ENCODE measurements at regions not wholly inside any gene's neighbourhood (a gene's known extent, or its start where the extent isn't known, plus 50 kb on each side); places are given as distances from the start of the nearest gene placed in this dataset.

GRCh38 chr3:76824658-76825240 is 215.2 kb upstream of the ROBO2 start:
- TF ChIP-seq, protein P1, sequence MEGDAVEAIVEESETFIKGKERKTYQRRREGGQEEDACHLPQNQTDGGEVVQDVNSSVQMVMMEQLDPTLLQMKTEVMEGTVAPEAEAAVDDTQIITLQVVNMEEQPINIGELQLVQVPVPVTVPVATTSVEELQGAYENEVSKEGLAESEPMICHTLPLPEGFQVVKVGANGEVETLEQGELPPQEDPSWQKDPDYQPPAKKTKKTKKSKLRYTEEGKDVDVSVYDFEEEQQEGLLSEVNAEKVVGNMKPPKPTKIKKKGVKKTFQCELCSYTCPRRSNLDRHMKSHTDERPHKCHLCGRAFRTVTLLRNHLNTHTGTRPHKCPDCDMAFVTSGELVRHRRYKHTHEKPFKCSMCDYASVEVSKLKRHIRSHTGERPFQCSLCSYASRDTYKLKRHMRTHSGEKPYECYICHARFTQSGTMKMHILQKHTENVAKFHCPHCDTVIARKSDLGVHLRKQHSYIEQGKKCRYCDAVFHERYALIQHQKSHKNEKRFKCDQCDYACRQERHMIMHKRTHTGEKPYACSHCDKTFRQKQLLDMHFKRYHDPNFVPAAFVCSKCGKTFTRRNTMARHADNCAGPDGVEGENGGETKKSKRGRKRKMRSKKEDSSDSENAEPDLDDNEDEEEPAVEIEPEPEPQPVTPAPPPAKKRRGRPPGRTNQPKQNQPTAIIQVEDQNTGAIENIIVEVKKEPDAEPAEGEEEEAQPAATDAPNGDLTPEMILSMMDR (IDR thresholded peaks at IDR 0.05; ENCODE audit: control insufficient read depth, insufficient read depth, low read depth, low read length, missing control alignments): no peak
- no peak for DNase-seq (ENCODE audit: low read depth)
- H3K4me3 ChIP-seq (ENCODE audit: control insufficient read depth, low read depth, low read length): no peak overlapping the region

DNA sequence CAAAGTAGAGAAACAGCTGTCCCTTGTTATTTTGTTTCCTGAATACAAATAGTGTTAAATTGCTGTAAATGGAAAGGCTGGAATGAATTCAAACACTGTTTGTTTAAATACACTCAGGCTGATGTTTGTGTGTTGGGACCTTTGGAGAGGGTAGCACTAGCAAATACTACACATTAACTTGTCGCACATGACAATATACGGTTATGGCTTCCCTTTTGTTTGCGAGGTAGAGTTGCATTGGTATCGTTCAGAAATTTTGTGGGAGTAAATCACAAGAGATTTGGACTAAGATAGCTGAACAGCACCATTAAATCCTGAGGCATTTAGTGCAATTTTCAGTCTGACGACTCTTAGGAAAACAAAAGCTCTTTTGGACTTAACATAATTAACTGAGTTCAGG is 213.0 kb upstream of the ROBO2 start:
- DNase-seq (ENCODE audit: low read depth): no peak
- no peak overlapping the region for H3K4me3 ChIP-seq (ENCODE audit: control insufficient read depth, low read depth, low read length)
- TF ChIP-seq, protein P1 (IDR thresholded peaks at IDR 0.05; ENCODE audit: control insufficient read depth, insufficient read depth, low read depth, low read length, missing control alignments): no peak

DNA sequence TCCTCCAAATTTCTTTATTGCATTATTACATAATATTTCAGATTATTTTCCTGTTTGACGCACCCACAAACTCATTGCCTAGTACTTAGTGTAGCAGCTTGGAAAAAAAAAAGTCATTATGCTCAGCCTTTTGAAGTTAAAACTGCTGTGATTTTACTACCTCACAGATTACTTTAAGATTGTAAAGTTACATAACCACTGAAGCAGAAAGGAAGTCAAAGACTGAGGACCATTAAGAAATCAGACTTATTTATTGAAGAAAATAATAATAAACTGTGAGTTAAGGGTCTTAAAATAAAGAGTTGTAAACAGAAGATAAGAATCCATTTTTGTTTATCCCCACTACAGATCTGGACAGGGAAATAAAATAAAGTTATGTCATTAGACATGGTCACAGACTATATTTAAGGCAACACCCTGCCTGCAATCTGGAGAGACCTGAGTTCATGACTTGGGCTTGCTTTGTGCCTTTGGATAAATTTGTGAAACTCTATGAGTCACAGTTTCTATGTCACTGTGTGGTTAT is 212.1 kb upstream of the ROBO2 start:
- TF ChIP-seq, protein P1 (IDR thresholded peaks at IDR 0.05; ENCODE audit: control insufficient read depth, insufficient read depth, low read depth, low read length, missing control alignments): no peak
- no peak overlapping the region for H3K4me3 ChIP-seq (ENCODE audit: control insufficient read depth, low read depth, low read length)
- DNase-seq (ENCODE audit: low read depth): no peak

GRCh38 chr3:76834657-76835056 is 205.2 kb upstream of the ROBO2 start:
- DNase-seq (ENCODE audit: low read depth): no peak
- H3K4me3 ChIP-seq (ENCODE audit: control insufficient read depth, low read depth, low read length): no peak overlapping the region
- TF ChIP-seq, protein P1 (IDR thresholded peaks at IDR 0.05; ENCODE audit: control insufficient read depth, insufficient read depth, low read depth, low read length, missing control alignments): no peak

DNA sequence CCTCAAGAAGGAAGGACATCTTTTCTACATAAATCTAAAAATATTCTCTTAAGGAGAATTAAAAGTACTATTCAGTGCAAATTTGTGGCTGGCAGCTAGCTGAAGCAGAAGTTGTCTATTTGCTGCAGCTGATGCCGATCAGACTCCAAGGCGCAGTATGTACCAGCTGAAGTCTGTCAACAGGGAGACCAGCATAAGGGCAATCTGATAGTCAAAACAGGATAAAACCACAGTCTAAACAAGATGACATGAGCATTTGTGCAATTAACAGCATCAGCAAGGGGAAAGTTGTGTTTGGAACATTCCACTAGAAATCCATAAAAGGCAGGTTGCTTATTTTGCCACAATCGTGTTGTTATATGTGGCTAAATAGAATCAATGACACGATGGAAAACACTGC is 198.2 kb upstream of the ROBO2 start:
- H3K4me3 ChIP-seq (ENCODE audit: control insufficient read depth, low read depth, low read length): no peak overlapping the region
- TF ChIP-seq, protein P1 (IDR thresholded peaks at IDR 0.05; ENCODE audit: control insufficient read depth, insufficient read depth, low read depth, low read length, missing control alignments): no peak
- no peak for DNase-seq (ENCODE audit: low read depth)

DNA sequence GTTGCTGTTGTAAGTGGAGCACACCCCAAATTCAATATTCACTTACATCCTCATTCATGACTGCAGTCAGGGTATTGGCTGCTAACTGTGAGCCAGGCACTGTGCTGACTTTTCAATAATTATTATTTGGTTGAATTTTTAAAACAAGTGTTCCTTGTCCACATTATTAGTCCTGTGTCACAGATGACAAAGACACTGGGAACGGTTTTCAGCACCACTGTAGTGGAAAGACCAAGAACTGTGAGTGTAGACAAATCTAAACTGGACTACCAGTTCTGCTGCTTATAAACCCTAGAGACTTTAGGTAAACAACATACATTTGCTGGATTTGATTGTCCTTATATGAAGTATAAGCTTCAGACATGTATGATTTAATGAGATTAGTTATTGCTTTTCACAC is 197.7 kb upstream of the ROBO2 start:
- TF ChIP-seq, protein P1 (IDR thresholded peaks at IDR 0.05; ENCODE audit: control insufficient read depth, insufficient read depth, low read depth, low read length, missing control alignments): no peak
- no peak overlapping the region for H3K4me3 ChIP-seq (ENCODE audit: control insufficient read depth, low read depth, low read length)

More for the DNA sequence above, 197.7 kb upstream of the ROBO2 start:
- no peak for DNase-seq (ENCODE audit: low read depth)
